Lower leg skin (tissue), 3 donors: ENCODE measurements at regions not wholly inside any gene's neighbourhood (a gene's known extent, or its start where the extent isn't known, plus 50 kb on each side); places are given as distances from the start of the nearest gene placed in this dataset.

ENCODE experiments used
- CTCF ChIP-seq, 3 donors: fragments of 450-650 bp; IDR thresholded peaks; one replicate each; pipeline ENCODE4 v1.5.1; 2016; ENCODE audit warnings: antibody characterized with exemption in 3 of 3, mild to moderate bottlenecking in 3 of 3, moderate library complexity in 2 of 3
- POLR2A ChIP-seq, 2 donors: fragments of 450-650 bp; IDR thresholded peaks; one replicate each; pipeline ENCODE4 v1.6.1; 2016 to 2017; ENCODE audit warnings: antibody characterized with exemption in 2 of 2, mild to moderate bottlenecking in 1 of 2, moderate library complexity in 1 of 2

- no peak for TF ChIP-seq CTCF (IDR thresholded peaks at IDR 0.05)
- TF ChIP-seq POLR2A (IDR thresholded peaks at IDR 0.05), result no peak
Measured at GRCh38 chr7:156121956-156122355, 309.7 kb upstream of the SHH start.
